ENCODE measurements at regions not wholly inside any gene's neighbourhood (a gene's known extent, or its start where the extent isn't known, plus 50 kb on each side); places are given as distances from the start of the nearest gene placed in this dataset.

- TF ChIP-seq EP300 (IDR thresholded peaks at IDR 0.05) = no peak
- TF ChIP-seq POLR2A (IDR thresholded peaks at IDR 0.05; ENCODE audit: low read depth) = no peak
- no peak for TF ChIP-seq CTCF (IDR thresholded peaks at IDR 0.05)
Observed at GRCh38 chr13:107367258-107367657, 799.3 kb upstream of the ARGLU1 start.
